IMR-90 (cell line): ENCODE measurements at regions not wholly inside any gene's neighbourhood (a gene's known extent, or its start where the extent isn't known, plus 50 kb on each side); places are given as distances from the start of the nearest gene placed in this dataset.
A peak's percentile ranks its signal among the peaks of the same experiment; 100 is the strongest.
"Not testable (repeated sequence)": the region's sequence is repeated elsewhere in the genome, so short reads cannot be mapped to it uniquely, and the experiment has no call there.

Source experiments
- ATAC-seq: fragments of 200-7000 bp; cut with Tn5 transposase; 2 replicates; pipeline ENCODE4 v1.9.1; 2020; ENCODE audit warnings: low read depth, mild to moderate bottlenecking, moderate library complexity
- BruUV-seq: library from RNA; stranded (reverse); fragments of 400-500 nt; replicated peaks from 2 replicates; lab custom pipeline; 2021; lab: Mats Ljungman, UMichigan
- CTCF ChIA-PET: fragments of 300-600 bp; formaldehyde crosslinking; extraction: SDS; loops from one replicate; lab custom pipeline; 2021; ENCODE audit warnings: antibody characterized with exemption; lab: Yijun Ruan, JAX
- POLR2A ChIA-PET: fragments of 300-600 bp; sonication (Branson Sonifier 250); formaldehyde crosslinking; loops from one replicate; lab custom pipeline; 2022; ENCODE audit warnings: antibody characterized with exemption; ENCODE audit not compliant: unreplicated experiment; lab: Charles Lee
- DNase-seq: peaks from one replicate; pipeline ENCODE4 v3.0.0; 2013
- H2AFZ ChIP-seq: replicated peaks from 2 replicates; pipeline ENCODE3; 2013; ENCODE audit warnings: low read length, mild to moderate bottlenecking; ENCODE audit not compliant: poor library complexity
- H2AK5ac ChIP-seq: 2 replicates; pipeline ENCODE4 v1.6.1; 2013; ENCODE audit warnings: low read depth, low read length, inconsistent platforms
- H2AK9ac ChIP-seq: replicated peaks from 2 replicates; pipeline ENCODE3; 2013; ENCODE audit warnings: mild to moderate bottlenecking, low read depth, low read length, moderate library complexity; ENCODE audit not compliant: poor library complexity
- H2BK120ac ChIP-seq: 2 replicates; pipeline ENCODE4 v1.6.1; 2013; ENCODE audit warnings: low read depth, low read length, inconsistent platforms
- H2BK15ac ChIP-seq: 3 replicates; pipeline ENCODE4 v1.6.1; 2013; ENCODE audit warnings: low read depth, low read length, inconsistent platforms
- H2BK20ac ChIP-seq: 2 replicates; pipeline ENCODE4 v1.6.1; 2013; ENCODE audit warnings: low read depth, mild to moderate bottlenecking, inconsistent platforms, low read length, moderate library complexity
- H2BK5ac ChIP-seq: 2 replicates; pipeline ENCODE4 v1.6.1; 2013; ENCODE audit warnings: mild to moderate bottlenecking, low read depth, low read length, inconsistent platforms; ENCODE audit not compliant: poor library complexity, severe bottlenecking
- H3K14ac ChIP-seq: replicated peaks from 2 replicates; pipeline ENCODE4 v1.6.1; 2013; ENCODE audit warnings: low read depth, low read length, inconsistent platforms
- H3K18ac ChIP-seq: 2 replicates; pipeline ENCODE4 v1.6.1; 2013; ENCODE audit warnings: low read depth, low read length, control low read depth
- H3K23ac ChIP-seq: 2 replicates; pipeline ENCODE4 v1.6.1; 2013; ENCODE audit warnings: low read depth, low read length, inconsistent platforms
- H3K27ac ChIP-seq: 2 replicates; pipeline ENCODE4 v1.5.1; 2013; ENCODE audit warnings: mild to moderate bottlenecking, control low read depth, low read length; ENCODE audit not compliant: insufficient read depth
- H3K27me3 ChIP-seq: 2 replicates; pipeline ENCODE4 v1.6.1; 2013; ENCODE audit warnings: low read length; ENCODE audit not compliant: control insufficient read depth, insufficient read depth
- H3K36me3 ChIP-seq: 2 replicates; pipeline ENCODE4 v1.6.1; 2013; ENCODE audit warnings: low read length, mixed read lengths; ENCODE audit not compliant: control insufficient read depth, insufficient read depth
- H3K4ac ChIP-seq: 2 replicates; pipeline ENCODE4 v1.6.1; 2013; ENCODE audit warnings: low read depth, low read length, inconsistent platforms
- H3K4me1 ChIP-seq: 2 replicates; pipeline ENCODE4 v1.6.1; 2013; ENCODE audit warnings: low read length, mixed read lengths; ENCODE audit not compliant: control insufficient read depth, insufficient read depth
- H3K4me2 ChIP-seq: 2 replicates; pipeline ENCODE4 v1.6.1; 2013; ENCODE audit warnings: low read depth, mild to moderate bottlenecking, control low read depth, low read length, moderate library complexity
- H3K4me3 ChIP-seq: 2 replicates; pipeline ENCODE4 v1.5.1; 2013; ENCODE audit warnings: low read depth, mild to moderate bottlenecking, control low read depth, low read length, moderate library complexity; ENCODE audit not compliant: insufficient read depth
- H3K56ac ChIP-seq: 2 replicates; pipeline ENCODE4 v1.6.1; 2013; ENCODE audit warnings: low read length, inconsistent platforms; ENCODE audit not compliant: insufficient read depth; ENCODE audit errors: extremely low read depth
- H3K79me1 ChIP-seq, 2 experiments: 2 replicates each; pipeline ENCODE4 v1.6.1; 2013; ENCODE audit warnings: low read length in 2 of 2, inconsistent platforms in 1 of 2, low read depth in 1 of 2
- H3K9ac ChIP-seq: 2 replicates; pipeline ENCODE4 v1.6.1; 2013; ENCODE audit warnings: low read depth, low read length, control low read depth
- H3K9me1 ChIP-seq: 2 replicates; pipeline ENCODE4 v1.6.1; 2013; ENCODE audit warnings: low read length, inconsistent platforms; ENCODE audit not compliant: insufficient read depth
- H3K9me3 ChIP-seq: 2 replicates; pipeline ENCODE4 v1.6.1; 2013; ENCODE audit warnings: low read length; ENCODE audit not compliant: control insufficient read depth, insufficient read depth
- H4K20me1 ChIP-seq: 2 replicates; pipeline ENCODE4 v1.6.1; 2013; ENCODE audit warnings: low read length, inconsistent platforms; ENCODE audit not compliant: insufficient read depth
- H4K5ac ChIP-seq: 2 replicates; pipeline ENCODE4 v1.6.1; 2013; ENCODE audit warnings: mild to moderate bottlenecking, low read depth, low read length, control low read depth
- H4K8ac ChIP-seq, 2 experiments: 2 replicates each; pipeline ENCODE4 v1.6.1; 2013; ENCODE audit warnings: low read depth in 2 of 2, low read length in 2 of 2, control low read depth in 1 of 2, inconsistent platforms in 1 of 2
- H4K91ac ChIP-seq: 2 replicates; pipeline ENCODE4 v1.6.1; 2013; ENCODE audit warnings: low read depth, low read length, inconsistent platforms; ENCODE audit not compliant: insufficient read depth
- CHD1 ChIP-seq: IDR thresholded peaks from 2 replicates; pipeline ENCODE4 v1.6.1; 2012; ENCODE audit warnings: low read depth, low read length, improper control_type of control experiment
- POLR2A ChIP-seq: IDR thresholded peaks from 2 replicates; pipeline ENCODE4 v1.6.1; 2012; ENCODE audit warnings: mild to moderate bottlenecking, low read depth, low read length
- WGBS, 2 experiments: methylation state at CpG; one replicate each; pipeline versions ENCODE4 v1.1.5 to v1.1.7; 2013; ENCODE audit warnings: missing lambda C conversion rate in 2 of 2; ENCODE audit not compliant: insufficient read length in 1 of 2; ENCODE audit errors: extremely low coverage in 2 of 2; 5-methylcytosine and 5-hydroxymethylcytosine counted together
- dilution Hi-C: fragments of 300-500 bp; cut with HindIII; formaldehyde crosslinking; loops from one replicate; pipeline ENCODE4 v1.14.3; 2018; ENCODE audit warnings: low sequenced_read_pairs; ENCODE audit not compliant: unreplicated experiment
- in situ Hi-C: fragments of 300-500 bp; cut with MboI; formaldehyde crosslinking; loops from 3 replicates; pipeline ENCODE4 v1.14.3; 2019; ENCODE audit warnings: low sequenced_read_pairs, inconsistent platforms, mixed read lengths
- intact Hi-C: fragments of 100-400 bp; cut with micrococcal nuclease; formaldehyde crosslinking; loops from 2 replicates; pipeline ENCODE4 v1.10.0; 2022

GRCh38 chr12:28759333-28759732 lies 389.7 kb upstream of the FAR2 start:
- Histone ChIP-seq H3K23ac (no peak overlapping the region), H3K27ac (no peak overlapping the region), H3K14ac (no peak overlapping the region), H3K9me3 (peaks cover 3% of the 10 kb centered on the region; the same call in 1 of the 2 replicates), H3K36me3 (no peaks in the 10 kb centered on the region), H3K9ac (no peak overlapping the region), H4K5ac (no peak overlapping the region), H3K4me1 (no peaks in the 10 kb centered on the region), H4K8ac (no peak overlapping the region), H3K56ac (no peak overlapping the region), H3K4ac (no peak overlapping the region), H3K9me1 (no peaks in the 10 kb centered on the region), H4K91ac (no peak overlapping the region), H3K4me3 (no peak overlapping the region), H2BK120ac (no peak overlapping the region), H2AK5ac (no peak overlapping the region), H2BK15ac (no peak overlapping the region), H3K4me2 (no peak overlapping the region), H3K79me1 (no peaks in the 10 kb centered on the region), H2BK20ac (no peak overlapping the region), H3K18ac (no peak overlapping the region), H4K20me1 (no peaks in the 10 kb centered on the region), H2BK5ac (no peak overlapping the region), H2AFZ (no peak overlapping the region), H2AK9ac (no peak overlapping the region), H3K27me3 (no peaks in the 10 kb centered on the region)
- dilution Hi-C loops = no loop called here
- POLR2A ChIA-PET = no interaction called here
- CTCF ChIA-PET = interaction anchor here (0.5 kb wide), 1 partner anchor 64 kb away, joined by 3 read pairs; no protein-coding TSS in a partner anchor
- in situ Hi-C loops = no loop called here
- intact Hi-C loops = no loop called here
- no CpG with 5 or more reads among the region's 1 CpG for WGBS, 2 experiments
- no peak for TF ChIP-seq POLR2A
- TF ChIP-seq CHD1 = no peak
- peak; percentile 51 for DNase-seq
- no TSS peak for BruUV-seq
- ATAC-seq = no peak

GRCh38 chr12:28760040-28760903 lies 388.8 kb upstream of the FAR2 start:
- H3K4me3 ChIP-seq, H3K4ac ChIP-seq, H3K23ac ChIP-seq, DNase-seq, H2BK120ac ChIP-seq, H3K27me3 ChIP-seq, H2BK5ac ChIP-seq, H4K5ac ChIP-seq, H4K20me1 ChIP-seq, dilution Hi-C loops, H3K79me1 ChIP-seq, H4K91ac ChIP-seq, H3K4me1 ChIP-seq, H4K8ac ChIP-seq, BruUV-seq, H2AK5ac ChIP-seq, H2BK15ac ChIP-seq, H3K36me3 ChIP-seq, H3K27ac ChIP-seq, H2BK20ac ChIP-seq, H3K9me3 ChIP-seq, H3K9me1 ChIP-seq, POLR2A ChIA-PET, H3K18ac ChIP-seq, H2AK9ac ChIP-seq, in situ Hi-C loops, H3K14ac ChIP-seq, H3K9ac ChIP-seq, H3K4me2 ChIP-seq, ATAC-seq, intact Hi-C loops, H2AFZ ChIP-seq, H3K56ac ChIP-seq: not testable (repeated sequence)
- 95% methylated on average over 12 of the region's 33 CpGs; no CpG with 5 or more reads in 1 of the 2 experiments for WGBS, 2 experiments
- CTCF ChIA-PET = interaction anchor here (0.5 kb wide), 1 partner anchor 63 kb away, joined by 3 read pairs; no protein-coding TSS in a partner anchor
